GM06990 (cell line): ENCODE measurements at regions not wholly inside any gene's neighbourhood (a gene's known extent, or its start where the extent isn't known, plus 50 kb on each side); places are given as distances from the start of the nearest gene placed in this dataset.

Source experiments
- DNase-seq: peaks from one replicate; pipeline ENCODE4 v3.0.0-alpha.2; 2011; ENCODE audit not compliant: insufficient read length; ENCODE audit errors: extremely low read depth
- H3K27me3 ChIP-seq: replicated peaks from 2 replicates; pipeline ENCODE4 v1.6.0; 2011; ENCODE audit warnings: low read length; ENCODE audit not compliant: control insufficient read depth, insufficient read depth
- H3K36me3 ChIP-seq: 2 replicates; pipeline ENCODE4 v1.5.1; 2011; ENCODE audit warnings: low read length; ENCODE audit not compliant: control insufficient read depth, insufficient read depth
- H3K4me3 ChIP-seq: replicated peaks from 2 replicates; pipeline ENCODE4 v1.5.1; 2011; ENCODE audit warnings: low read depth, mild to moderate bottlenecking, control low read depth, low read length
- TF ChIP-seq, protein P1 (sequence below): IDR thresholded peaks from 2 replicates; pipeline ENCODE4 v1.5.1; 2011; ENCODE audit warnings: low read length, control low read depth, mild to moderate bottlenecking, inconsistent platforms; ENCODE audit not compliant: insufficient read depth, poor library complexity, severe bottlenecking

DNA sequence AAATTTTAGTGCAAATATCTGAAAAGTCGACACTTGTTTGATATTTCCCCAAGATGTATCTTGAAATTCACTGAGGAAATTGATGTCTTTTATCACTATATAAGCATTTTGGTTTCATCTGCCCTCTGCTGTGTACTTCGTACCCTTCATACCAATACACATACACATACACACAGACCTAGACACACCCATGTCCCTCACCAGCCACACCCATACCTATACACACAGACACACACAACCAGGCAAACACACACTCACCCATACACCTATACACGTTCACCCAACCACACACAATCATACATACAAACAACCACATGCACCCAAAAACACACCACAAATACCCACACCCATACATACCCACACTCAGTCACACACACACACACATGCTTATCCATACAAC, 367.8 kb downstream of the HINT1 start:
- DNase-seq, result no peak
- H3K27me3 ChIP-seq, result no peaks in the 10 kb centered on the region
- TF ChIP-seq, protein P1, sequence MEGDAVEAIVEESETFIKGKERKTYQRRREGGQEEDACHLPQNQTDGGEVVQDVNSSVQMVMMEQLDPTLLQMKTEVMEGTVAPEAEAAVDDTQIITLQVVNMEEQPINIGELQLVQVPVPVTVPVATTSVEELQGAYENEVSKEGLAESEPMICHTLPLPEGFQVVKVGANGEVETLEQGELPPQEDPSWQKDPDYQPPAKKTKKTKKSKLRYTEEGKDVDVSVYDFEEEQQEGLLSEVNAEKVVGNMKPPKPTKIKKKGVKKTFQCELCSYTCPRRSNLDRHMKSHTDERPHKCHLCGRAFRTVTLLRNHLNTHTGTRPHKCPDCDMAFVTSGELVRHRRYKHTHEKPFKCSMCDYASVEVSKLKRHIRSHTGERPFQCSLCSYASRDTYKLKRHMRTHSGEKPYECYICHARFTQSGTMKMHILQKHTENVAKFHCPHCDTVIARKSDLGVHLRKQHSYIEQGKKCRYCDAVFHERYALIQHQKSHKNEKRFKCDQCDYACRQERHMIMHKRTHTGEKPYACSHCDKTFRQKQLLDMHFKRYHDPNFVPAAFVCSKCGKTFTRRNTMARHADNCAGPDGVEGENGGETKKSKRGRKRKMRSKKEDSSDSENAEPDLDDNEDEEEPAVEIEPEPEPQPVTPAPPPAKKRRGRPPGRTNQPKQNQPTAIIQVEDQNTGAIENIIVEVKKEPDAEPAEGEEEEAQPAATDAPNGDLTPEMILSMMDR, result no peak
- no peak overlapping the region for H3K4me3 ChIP-seq
- H3K36me3 ChIP-seq, result no peaks in the 10 kb centered on the region

DNA sequence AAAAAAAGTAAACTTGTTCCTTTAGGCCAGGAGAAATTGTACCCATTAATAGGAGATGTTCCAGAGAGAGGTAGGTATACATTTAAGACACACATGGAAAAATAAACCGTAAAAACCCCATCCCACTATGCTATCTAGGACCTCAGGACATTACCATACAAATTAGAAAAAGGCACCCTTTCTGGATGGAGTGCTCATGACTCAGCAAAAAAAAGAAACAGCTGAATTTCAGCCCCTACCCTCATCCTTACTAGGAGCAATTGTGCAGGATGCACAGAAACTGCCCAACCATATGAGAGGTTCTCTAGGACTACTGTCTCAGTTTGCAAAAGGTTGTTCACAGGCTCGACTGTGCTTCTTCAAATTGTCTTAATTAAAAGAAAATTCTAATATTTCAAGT, 368.2 kb downstream of the HINT1 start:
- H3K36me3 ChIP-seq, result no peaks in the 10 kb centered on the region
- no peak overlapping the region for H3K4me3 ChIP-seq
- H3K27me3 ChIP-seq, result no peaks in the 10 kb centered on the region
- DNase-seq, result no peak
- TF ChIP-seq, protein P1, result no peak

DNA sequence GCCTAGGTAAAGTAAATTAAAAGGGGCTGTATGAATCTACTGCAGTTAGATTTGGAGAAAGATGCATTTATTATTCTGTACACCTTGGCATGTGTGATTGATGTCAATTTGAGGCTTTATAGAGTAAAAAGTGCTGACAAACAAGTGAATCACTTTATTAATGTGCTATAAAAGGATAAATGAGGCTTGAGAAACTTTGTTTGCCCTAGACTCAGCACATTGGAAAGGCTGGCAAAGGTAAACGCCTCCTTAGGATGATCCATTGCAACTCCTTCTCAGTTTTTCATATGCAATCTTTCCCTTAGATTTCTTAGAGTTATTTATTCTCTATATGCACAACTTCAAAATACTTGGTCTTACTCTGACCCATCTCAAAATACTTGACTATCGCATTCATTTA, 369.0 kb downstream of the HINT1 start:
- TF ChIP-seq, protein P1, result no peak
- no peak overlapping the region for H3K4me3 ChIP-seq
- H3K27me3 ChIP-seq, result no peaks in the 10 kb centered on the region
- no peaks in the 10 kb centered on the region for H3K36me3 ChIP-seq
- no peak for DNase-seq

DNA sequence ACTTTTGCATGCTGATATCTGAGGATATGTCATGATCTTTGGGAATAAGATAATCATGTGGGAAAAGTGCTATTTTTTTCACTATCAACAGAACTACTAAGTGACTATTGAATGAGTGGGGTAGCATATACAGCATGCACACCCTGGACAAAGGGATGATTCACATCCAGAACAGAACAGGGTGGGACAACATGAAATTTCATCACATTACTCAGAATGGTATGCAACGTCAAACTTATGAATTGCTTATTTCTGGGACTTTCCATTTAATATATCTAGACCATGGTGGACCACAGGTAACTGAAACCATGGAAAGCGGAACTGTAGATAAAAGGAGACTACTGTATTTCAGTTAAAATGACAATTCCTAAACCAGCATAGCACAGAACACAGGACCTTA, 370.0 kb downstream of the HINT1 start:
- no peaks in the 10 kb centered on the region for H3K36me3 ChIP-seq
- H3K4me3 ChIP-seq, result no peak overlapping the region
- TF ChIP-seq, protein P1, result no peak
- no peak for DNase-seq
- H3K27me3 ChIP-seq, result no peaks in the 10 kb centered on the region

DNA sequence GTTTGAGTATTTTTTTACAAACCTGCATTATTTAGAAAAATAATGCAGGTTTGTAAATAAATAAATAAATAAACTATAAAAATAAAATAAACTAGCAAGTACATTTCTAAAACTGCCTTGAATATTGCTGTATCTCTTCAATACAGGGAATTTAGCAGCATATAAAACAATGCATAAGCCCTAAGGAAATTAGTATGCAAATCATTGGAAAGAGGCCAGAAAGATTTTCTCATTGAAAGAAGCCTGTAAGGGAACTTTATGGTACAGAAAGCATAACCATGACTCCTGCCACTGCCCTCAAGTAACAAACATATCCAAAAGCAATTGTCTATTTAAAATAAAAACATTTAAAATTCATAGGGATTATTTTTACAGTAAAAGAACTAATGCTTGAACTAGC, 387.3 kb downstream of the HINT1 start:
- DNase-seq, result no peak

DNA sequence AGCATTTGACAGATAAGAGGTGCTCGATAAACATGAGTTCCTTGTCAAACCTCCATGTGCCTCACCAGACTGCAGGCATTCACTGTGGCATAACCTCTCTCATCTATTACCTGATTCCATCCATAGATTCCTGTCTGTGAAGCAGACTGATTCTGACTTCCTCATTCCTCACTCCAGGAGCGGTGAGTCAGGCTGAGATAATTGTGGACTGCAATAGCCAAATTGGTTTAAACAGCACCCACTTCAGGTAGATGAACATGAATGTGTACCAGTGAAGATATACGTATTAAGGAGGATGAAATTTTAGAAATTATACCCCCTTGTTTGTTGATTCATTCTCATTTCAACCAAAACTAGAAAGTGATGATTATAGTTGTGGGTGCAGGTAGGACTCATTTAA, 391.2 kb downstream of the HINT1 start:
- TF ChIP-seq, protein P1, result no peak
- H3K27me3 ChIP-seq, result no peaks in the 10 kb centered on the region
- no peak for DNase-seq

More for the DNA sequence above, 387.3 kb downstream of the HINT1 start:
- Histone ChIP-seq H3K27me3 (no peaks in the 10 kb centered on the region), H3K4me3 (no peak overlapping the region), H3K36me3 (no peaks in the 10 kb centered on the region)
- TF ChIP-seq, protein P1, result no peak

More for the DNA sequence above, 391.2 kb downstream of the HINT1 start:
- no peaks in the 10 kb centered on the region for H3K36me3 ChIP-seq
- no peak overlapping the region for H3K4me3 ChIP-seq
